ENCODE measurements at regions not wholly inside any gene's neighbourhood (a gene's known extent, or its start where the extent isn't known, plus 50 kb on each side); places are given as distances from the start of the nearest gene placed in this dataset.

- H3K9me3 Mint-ChIP-seq (ENCODE audit: unreplicated experiment) = peaks cover 11% of the 10 kb centered on the region
- Histone ChIP-seq H3K36me3 (ENCODE audit: control insufficient read depth, insufficient read depth, low read length) (no peaks in the 10 kb centered on the region), H3K4me3 (ENCODE audit: low read depth, low read length) (no peak overlapping the region), H3K9me3 (no peaks in the 10 kb centered on the region), H3K4me1 (no peaks in the 10 kb centered on the region), H3K27me3 (replicated peaks; ENCODE audit: control insufficient read depth, insufficient read depth, low read length) (no peaks in the 10 kb centered on the region)
- H3K27ac Mint-ChIP-seq (ENCODE audit: unreplicated experiment) = no peak overlapping the region
- ChIA-PET POLR2A (no interaction called here), CTCF (no interaction called here)
- H3K36me3 Mint-ChIP-seq (ENCODE audit: insufficient read depth, unreplicated experiment) = no peaks in the 10 kb centered on the region
- H3K4me1 Mint-ChIP-seq (ENCODE audit: low read depth, unreplicated experiment) = no peaks in the 10 kb centered on the region
- DNase-seq = no peak
- H3K4me3 Mint-ChIP-seq (ENCODE audit: unreplicated experiment) = no peak overlapping the region
- TF ChIP-seq, protein P1, sequence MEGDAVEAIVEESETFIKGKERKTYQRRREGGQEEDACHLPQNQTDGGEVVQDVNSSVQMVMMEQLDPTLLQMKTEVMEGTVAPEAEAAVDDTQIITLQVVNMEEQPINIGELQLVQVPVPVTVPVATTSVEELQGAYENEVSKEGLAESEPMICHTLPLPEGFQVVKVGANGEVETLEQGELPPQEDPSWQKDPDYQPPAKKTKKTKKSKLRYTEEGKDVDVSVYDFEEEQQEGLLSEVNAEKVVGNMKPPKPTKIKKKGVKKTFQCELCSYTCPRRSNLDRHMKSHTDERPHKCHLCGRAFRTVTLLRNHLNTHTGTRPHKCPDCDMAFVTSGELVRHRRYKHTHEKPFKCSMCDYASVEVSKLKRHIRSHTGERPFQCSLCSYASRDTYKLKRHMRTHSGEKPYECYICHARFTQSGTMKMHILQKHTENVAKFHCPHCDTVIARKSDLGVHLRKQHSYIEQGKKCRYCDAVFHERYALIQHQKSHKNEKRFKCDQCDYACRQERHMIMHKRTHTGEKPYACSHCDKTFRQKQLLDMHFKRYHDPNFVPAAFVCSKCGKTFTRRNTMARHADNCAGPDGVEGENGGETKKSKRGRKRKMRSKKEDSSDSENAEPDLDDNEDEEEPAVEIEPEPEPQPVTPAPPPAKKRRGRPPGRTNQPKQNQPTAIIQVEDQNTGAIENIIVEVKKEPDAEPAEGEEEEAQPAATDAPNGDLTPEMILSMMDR (IDR thresholded peaks at IDR 0.05; ENCODE audit: insufficient read depth in 1 of 2, low read depth in 1 of 2, low read length in 1 of 2, severe bottlenecking in 1 of 2, unreplicated experiment in 1 of 2) = no peak
- intact Hi-C loops (cut with micrococcal nuclease; ENCODE audit: unreplicated experiment) = no loop called here
- BruUV-seq (replicated peaks) = no TSS peak
- peaks cover 3% of the 10 kb centered on the region for H3K27me3 Mint-ChIP-seq (ENCODE audit: insufficient read depth, unreplicated experiment)
These were observed 79.4 kb downstream of the NXNL2 start for GRCh38 chr9:88614359-88614758.

- POLR2A ChIA-PET = no interaction called here
- TF ChIP-seq, protein P1 (IDR thresholded peaks at IDR 0.05; ENCODE audit: insufficient read depth in 1 of 2, low read depth in 1 of 2, low read length in 1 of 2, severe bottlenecking in 1 of 2, unreplicated experiment in 1 of 2) = no peak
- CTCF ChIA-PET = no interaction called here
- no peak for DNase-seq
- intact Hi-C loops (cut with micrococcal nuclease; ENCODE audit: unreplicated experiment) = no loop called here
- no TSS peak for BruUV-seq (replicated peaks)
- H3K4me3 Mint-ChIP-seq (ENCODE audit: unreplicated experiment) = no peak overlapping the region
- Histone ChIP-seq H3K4me3 (ENCODE audit: low read depth, low read length) (no peak overlapping the region), H3K9me3 (no peaks in the 10 kb centered on the region), H3K4me1 (no peaks in the 10 kb centered on the region), H3K27me3 (replicated peaks; ENCODE audit: control insufficient read depth, insufficient read depth, low read length) (no peaks in the 10 kb centered on the region), H3K36me3 (ENCODE audit: control insufficient read depth, insufficient read depth, low read length) (no peaks in the 10 kb centered on the region)
- no peaks in the 10 kb centered on the region for H3K27me3 Mint-ChIP-seq (ENCODE audit: insufficient read depth, unreplicated experiment)
- no peaks in the 10 kb centered on the region for H3K36me3 Mint-ChIP-seq (ENCODE audit: insufficient read depth, unreplicated experiment)
- no peak overlapping the region for H3K27ac Mint-ChIP-seq (ENCODE audit: unreplicated experiment)
- no peaks in the 10 kb centered on the region for H3K9me3 Mint-ChIP-seq (ENCODE audit: unreplicated experiment)
- H3K4me1 Mint-ChIP-seq (ENCODE audit: low read depth, unreplicated experiment) = no peaks in the 10 kb centered on the region
These were observed 88.7 kb downstream of the NXNL2 start for GRCh38 chr9:88623698-88624097.

DNA sequence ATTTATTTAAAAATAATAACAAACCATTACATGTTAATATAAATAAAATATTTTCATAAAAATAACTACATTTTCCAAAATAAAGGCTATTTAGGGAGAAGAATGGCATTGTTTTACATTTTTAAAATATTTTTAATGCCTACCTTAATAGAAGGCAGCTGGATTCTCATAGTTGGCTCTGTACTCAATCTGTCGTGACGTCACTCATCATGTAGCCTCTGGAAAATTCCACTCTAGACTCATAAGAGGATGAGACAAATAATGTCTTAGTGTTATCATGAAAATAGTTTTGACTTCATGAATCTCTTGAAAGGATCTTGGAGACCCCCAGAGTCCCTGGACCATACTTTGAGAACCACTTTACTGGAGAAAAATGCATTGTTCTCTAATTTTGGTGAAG lies 93.1 kb downstream of the NXNL2 start:
- H3K9me3 ChIP-seq = no peaks in the 10 kb centered on the region
- H3K9me3 Mint-ChIP-seq (ENCODE audit: unreplicated experiment) = no peaks in the 10 kb centered on the region
- H3K27me3 Mint-ChIP-seq (ENCODE audit: insufficient read depth, unreplicated experiment) = no peaks in the 10 kb centered on the region
- BruUV-seq (replicated peaks) = no TSS peak
- no peaks in the 10 kb centered on the region for H3K27me3 ChIP-seq (replicated peaks; ENCODE audit: control insufficient read depth, insufficient read depth, low read length)
- no peak for DNase-seq
- no peaks in the 10 kb centered on the region for H3K4me1 ChIP-seq
- H3K4me1 Mint-ChIP-seq (ENCODE audit: low read depth, unreplicated experiment) = no peaks in the 10 kb centered on the region
- TF ChIP-seq, protein P1 (IDR thresholded peaks at IDR 0.05; ENCODE audit: insufficient read depth in 1 of 2, low read depth in 1 of 2, low read length in 1 of 2, severe bottlenecking in 1 of 2, unreplicated experiment in 1 of 2) = no peak
- ChIA-PET CTCF (no interaction called here), POLR2A (no interaction called here)
- no peaks in the 10 kb centered on the region for H3K36me3 Mint-ChIP-seq (ENCODE audit: insufficient read depth, unreplicated experiment)
- no peak overlapping the region for H3K4me3 Mint-ChIP-seq (ENCODE audit: unreplicated experiment)
- no peak overlapping the region for H3K27ac Mint-ChIP-seq (ENCODE audit: unreplicated experiment)
- intact Hi-C loops (cut with micrococcal nuclease; ENCODE audit: unreplicated experiment) = no loop called here
- no peaks in the 10 kb centered on the region for H3K36me3 ChIP-seq (ENCODE audit: control insufficient read depth, insufficient read depth, low read length)
- no peak overlapping the region for H3K4me3 ChIP-seq (ENCODE audit: low read depth, low read length)

Data from Caco-2 (cell line).